Astrocyte of the spinal cord (primary cell): ENCODE measurements at regions not wholly inside any gene's neighbourhood (a gene's known extent, or its start where the extent isn't known, plus 50 kb on each side); places are given as distances from the start of the nearest gene placed in this dataset.

Experiments
- DNase-seq: peaks from one replicate; pipeline ENCODE4 v3.0.0; 2011; ENCODE audit warnings: low read depth, low spot score
- H3K4me3 ChIP-seq: 2 replicates; pipeline ENCODE4 v1.5.1; 2011; ENCODE audit warnings: low read depth, mild to moderate bottlenecking, low read length, moderate library complexity
- CTCF ChIP-seq: IDR thresholded peaks from 2 replicates; pipeline ENCODE4 v1.5.1; 2012; ENCODE audit warnings: low read depth, mild to moderate bottlenecking, low read length, inconsistent platforms
- in situ Hi-C: cut with HindIII; loops from 2 replicates; pipeline ENCODE4 v1.10.0; 2017; ENCODE audit warnings: low sequenced_read_pairs

- H3K4me3 ChIP-seq: no peak overlapping the region
- in situ Hi-C loops: no loop called here
- no peak for TF ChIP-seq CTCF
- DNase-seq: no peak
Observed at GRCh38 chr18:6595666-6596065, 133.8 kb upstream of the ARHGAP28 start.

GRCh38 chr18:6598657-6599056 lies 130.9 kb upstream of the ARHGAP28 start:
- H3K4me3 ChIP-seq: no peak overlapping the region
- no peak for DNase-seq
- in situ Hi-C loops: no loop called here
- TF ChIP-seq CTCF: no peak

- TF ChIP-seq CTCF: no peak
- no peak overlapping the region for H3K4me3 ChIP-seq
- in situ Hi-C loops: no loop called here
- no peak for DNase-seq
Observed at GRCh38 chr18:6600667-6601167, 128.8 kb upstream of the ARHGAP28 start.

GRCh38 chr18:6601241-6601640 lies 128.3 kb upstream of the ARHGAP28 start:
- H3K4me3 ChIP-seq: no peak overlapping the region
- no peak for TF ChIP-seq CTCF
- in situ Hi-C loops: no loop called here
- DNase-seq: no peak

GRCh38 chr18:6602365-6602764 lies 127.2 kb upstream of the ARHGAP28 start:
- in situ Hi-C loops: no loop called here
- H3K4me3 ChIP-seq: no peak overlapping the region
- no peak for TF ChIP-seq CTCF
- DNase-seq: no peak

- in situ Hi-C loops: no loop called here
- no peak for DNase-seq
- TF ChIP-seq CTCF: no peak
- no peak overlapping the region for H3K4me3 ChIP-seq
Observed at GRCh38 chr18:6604573-6604941, 125.0 kb upstream of the ARHGAP28 start.
